GM18508 (cell line): ENCODE measurements at regions not wholly inside any gene's neighbourhood (a gene's known extent, or its start where the extent isn't known, plus 50 kb on each side); places are given as distances from the start of the nearest gene placed in this dataset.
"Not testable (repeated sequence)": the region's sequence is repeated elsewhere in the genome, so short reads cannot be mapped to it uniquely, and the experiment has no call there.

Experiments used
- ATAC-seq: cut with Tn5 transposase; IDR thresholded peaks from one replicate; pipeline ENCODE4 v1.9.1; 2021; ENCODE audit warnings: moderate number of reproducible peaks; ENCODE audit not compliant: insufficient read depth, unreplicated experiment

DNA sequence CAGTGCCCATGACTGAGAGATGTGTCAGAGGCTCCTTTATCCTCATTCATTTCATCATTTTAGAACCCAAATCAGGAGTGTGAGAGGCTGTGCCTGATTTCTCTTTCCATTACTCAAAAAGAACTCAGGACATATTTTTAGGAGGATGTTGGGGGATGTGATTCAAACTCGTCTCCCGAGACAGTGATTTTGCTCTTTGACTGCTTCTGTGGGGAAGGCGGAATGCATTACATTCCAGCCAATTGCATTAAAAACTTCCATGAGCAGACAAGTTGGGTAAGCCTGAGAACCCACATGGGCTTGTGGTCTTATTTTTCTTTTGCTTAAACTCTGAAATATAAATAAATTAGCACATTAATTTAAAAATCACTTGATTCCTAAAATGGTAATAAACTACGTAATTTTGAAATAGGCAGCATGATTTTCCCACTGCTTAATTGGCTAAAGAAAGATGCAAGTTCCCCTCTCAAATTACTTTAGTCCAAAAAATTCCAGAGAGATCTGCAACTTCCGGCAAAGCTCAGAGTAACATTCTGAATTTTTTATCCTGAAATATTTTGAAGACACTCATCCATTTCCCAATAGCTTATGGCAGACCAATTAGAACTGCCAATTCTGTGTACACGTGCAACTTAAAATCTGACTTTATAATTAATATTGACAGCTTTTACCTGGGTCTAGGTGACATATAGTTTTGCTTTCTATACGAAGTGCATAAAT is 185.6 kb downstream of the C7orf25 start:
- ATAC-seq = no peak

DNA sequence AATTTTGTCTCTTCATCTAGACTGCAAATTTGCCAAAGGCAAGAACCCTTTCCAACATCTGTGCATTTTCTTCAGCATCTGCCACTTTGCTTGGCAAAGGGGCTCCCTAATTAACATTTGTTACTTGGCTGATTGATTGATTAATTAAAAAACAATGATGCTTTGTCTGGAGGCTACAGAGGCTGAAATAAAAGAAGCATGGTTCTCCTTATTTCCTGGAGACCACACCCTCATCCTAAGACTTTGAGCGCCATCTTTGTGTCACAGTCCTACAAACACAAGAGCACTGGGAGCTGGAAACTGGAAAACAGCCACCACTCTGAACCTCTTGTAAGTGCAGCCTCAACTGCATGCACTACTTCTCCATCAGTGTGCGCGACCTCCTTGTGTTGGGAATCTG is 189.2 kb downstream of the C7orf25 start:
- no peak for ATAC-seq

DNA sequence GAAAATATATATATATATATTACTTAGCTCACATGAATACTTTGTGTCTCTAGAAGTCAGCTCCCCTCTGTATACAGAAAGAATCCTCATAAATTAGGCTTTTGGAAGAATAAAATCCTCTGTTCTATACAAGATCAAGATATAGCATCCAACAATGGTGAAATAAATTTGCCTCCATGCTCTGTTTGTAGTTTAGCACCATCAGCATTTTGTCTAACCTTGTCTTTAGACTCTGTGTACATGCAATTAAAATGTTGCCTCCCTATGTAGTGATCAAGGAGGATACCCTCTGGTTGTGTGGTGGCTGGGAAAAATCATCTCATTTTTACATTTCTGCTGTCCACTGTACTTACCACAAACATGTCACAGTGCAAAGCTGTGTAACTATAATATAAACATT is 189.7 kb downstream of the C7orf25 start:
- no peak for ATAC-seq

GRCh38 chr7:42720991-42721796 is 190.7 kb downstream of the C7orf25 start:
- no peak for ATAC-seq

DNA sequence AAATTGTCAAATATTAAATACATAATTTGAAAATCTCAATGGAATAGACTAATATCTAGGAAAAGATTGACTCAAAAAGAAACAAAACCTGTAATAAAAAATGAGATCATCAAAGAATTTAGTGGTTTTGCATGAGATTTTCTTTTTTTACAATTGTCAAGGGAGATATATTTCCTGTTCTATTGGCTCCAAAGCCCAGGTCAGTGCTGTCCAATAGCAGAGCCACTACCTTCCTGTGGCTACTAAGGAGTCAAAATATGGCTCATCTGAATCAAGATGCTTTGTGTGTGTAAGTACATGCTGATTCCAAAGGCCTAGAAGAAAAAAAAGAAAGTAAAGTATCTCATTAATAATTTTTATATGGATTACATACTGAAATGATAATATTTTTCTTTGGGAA is 191.9 kb downstream of the C7orf25 start:
- no peak for ATAC-seq

DNA sequence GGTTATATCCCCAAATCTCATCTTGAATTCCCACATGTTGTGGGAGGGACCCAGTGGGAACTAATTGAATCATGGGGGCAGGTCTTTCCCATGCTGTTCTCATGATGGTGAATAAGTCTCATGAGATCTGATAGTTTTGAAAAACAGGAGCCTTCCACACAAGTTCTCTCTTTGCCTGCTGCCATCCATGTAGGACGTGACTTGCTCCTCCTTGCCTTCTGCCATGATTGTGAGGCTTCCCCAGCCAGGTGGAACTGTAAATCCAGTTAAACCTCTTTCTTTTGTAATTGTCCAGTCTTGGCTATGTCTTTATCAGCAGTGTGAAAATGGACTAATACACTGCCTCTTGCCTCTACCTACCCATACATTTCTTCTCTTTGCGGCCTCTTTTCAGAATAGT is 193.4 kb downstream of the C7orf25 start:
- not testable (repeated sequence) for ATAC-seq

GRCh38 chr7:42714356-42714755 is 197.5 kb downstream of the C7orf25 start:
- ATAC-seq = no peak

DNA sequence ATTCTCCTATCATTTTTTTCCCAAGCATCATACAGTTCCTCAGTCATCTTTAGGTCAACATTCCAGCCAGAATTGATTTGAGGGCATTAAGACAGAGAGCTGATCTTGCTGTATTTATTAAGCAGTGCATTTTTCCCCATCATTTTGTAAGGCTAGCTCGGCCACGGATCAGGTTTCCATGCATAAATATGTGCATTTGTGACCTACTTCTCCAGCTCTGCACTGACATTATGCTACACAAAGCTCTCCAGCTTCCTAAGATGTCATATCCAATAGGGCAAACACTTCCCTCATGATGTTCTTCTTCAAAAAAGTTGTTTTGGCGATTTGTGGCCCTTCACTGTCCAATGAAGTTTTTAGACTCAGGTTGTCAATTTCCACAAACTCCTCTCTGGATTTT is 202.6 kb downstream of the C7orf25 start:
- ATAC-seq = no peak

- ATAC-seq = no peak
Observed at GRCh38 chr7:42704710-42705109, 207.2 kb downstream of the C7orf25 start.

DNA sequence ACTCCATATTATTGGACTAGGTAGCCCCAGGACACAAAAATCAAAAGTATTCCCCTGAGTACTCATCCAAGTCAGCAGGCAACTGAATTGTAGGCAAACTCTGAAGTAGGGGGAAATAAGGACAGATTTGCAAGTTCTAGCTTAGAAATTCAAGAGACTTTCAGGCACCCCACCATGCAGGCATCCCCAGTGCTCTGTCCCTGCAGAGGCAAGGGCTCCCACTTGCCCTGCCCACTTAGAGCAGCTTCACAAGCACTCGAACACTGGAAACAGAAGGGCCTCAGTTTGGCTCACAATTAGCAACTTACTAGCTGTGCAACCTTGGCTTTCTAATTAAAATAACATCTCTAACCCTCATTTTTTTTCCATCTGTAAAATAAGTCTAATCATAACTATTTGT is 209.2 kb downstream of the C7orf25 start:
- ATAC-seq = no peak

GRCh38 chr7:42700406-42701327 is 211.2 kb downstream of the C7orf25 start:
- ATAC-seq = no peak

DNA sequence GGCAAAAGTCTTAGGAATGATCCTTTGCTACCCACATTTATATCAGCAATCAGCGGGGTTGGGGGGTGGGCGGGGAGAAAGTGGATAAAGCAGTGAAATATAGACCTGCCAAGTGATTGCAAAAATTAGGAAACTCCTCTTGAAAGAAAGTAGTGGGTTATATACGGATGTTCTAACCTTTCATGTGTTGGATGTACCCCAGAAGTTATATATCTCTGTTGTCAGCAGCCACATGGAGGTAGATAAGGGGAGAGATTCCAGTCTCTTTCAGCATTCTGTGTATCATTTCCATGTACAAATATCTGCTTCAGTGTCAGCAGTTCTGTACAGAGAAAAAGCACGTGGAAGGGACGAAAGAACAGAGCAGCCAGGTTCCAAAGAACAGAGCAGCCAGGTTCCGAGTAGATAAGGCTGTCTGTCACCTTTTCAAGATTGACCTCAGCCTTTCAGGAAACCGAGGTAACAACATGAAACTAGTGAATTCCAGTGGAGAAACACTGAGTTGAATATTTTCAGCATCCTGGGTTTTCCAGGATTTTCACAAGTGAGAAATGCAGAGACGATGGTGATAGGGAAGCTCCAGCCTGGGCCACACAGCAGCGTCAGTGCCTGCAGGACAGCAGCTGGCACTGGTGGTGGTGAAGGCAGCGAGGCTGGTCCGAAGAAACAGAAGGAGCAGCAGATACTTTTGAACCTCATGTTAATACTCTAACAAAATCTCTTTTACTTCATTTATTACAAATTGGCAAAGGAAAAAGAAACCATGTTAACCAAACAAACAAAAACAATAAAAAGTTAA is 212.3 kb downstream of the C7orf25 start:
- no peak for ATAC-seq

DNA sequence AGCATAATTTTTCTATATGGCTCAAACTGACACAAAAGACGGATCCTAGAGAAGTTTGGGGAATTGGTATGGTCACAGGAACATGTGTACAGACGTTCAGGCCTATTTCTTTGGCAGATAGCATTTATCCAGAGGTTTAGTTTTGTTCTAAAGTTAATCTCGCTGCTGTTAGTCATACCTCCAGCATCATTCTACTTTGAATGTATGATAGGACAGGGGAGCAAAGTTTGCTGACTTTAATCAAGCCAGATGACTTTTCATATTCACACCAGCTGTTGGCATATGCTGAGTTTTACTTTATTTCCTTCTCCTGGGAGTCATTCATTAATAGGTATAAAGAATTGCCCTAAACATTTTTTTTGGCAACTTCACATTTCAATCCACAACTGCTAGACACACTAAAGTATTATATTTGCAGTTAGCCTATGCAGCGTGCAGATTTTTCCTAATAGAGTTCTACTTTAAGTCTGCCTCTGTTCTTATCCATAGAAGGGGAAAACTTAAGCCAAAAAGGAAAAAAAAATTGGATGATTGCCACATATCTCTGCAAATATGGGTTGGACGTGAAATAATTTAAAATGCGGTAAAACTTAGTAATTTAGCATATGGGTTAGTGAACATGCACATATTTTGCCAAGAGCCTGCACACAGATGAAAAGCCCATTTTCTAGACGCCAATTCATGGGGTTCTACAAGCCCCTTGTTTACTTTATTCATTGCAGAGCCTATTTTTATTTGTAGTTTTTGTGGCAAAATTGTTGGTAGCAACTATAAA is 213.1 kb downstream of the C7orf25 start:
- ATAC-seq = no peak

- no peak for ATAC-seq
Observed at GRCh38 chr7:42694894-42695507, 216.9 kb downstream of the C7orf25 start.

DNA sequence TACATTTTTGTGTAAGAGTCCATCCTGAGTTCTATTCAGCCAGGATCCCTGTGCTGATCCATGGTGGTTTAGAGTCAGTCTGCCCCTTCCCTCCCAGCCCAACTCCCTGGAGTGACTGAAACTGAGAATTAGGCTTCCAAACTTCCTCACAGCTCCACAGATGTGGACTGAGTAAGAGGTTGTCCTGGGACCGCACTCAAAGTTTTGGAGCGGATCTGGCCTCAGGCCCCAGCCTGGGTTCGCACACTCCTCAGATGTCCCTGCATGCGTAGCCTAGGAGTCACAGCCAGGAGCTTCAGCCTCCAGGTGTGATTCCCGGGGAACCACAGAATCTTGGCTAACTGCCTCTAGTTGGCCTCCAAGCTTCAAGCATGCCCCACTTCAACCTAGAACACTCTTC is 218.1 kb downstream of the C7orf25 start:
- no peak for ATAC-seq

GRCh38 chr7:42692621-42693020 is 219.2 kb downstream of the C7orf25 start:
- ATAC-seq = no peak

GRCh38 chr7:42690794-42691639 is 220.9 kb downstream of the C7orf25 start:
- no peak for ATAC-seq

- no peak for ATAC-seq
Observed at GRCh38 chr7:42689626-42690025, 222.2 kb downstream of the C7orf25 start.
